H1 (cell line): ENCODE measurements at regions not wholly inside any gene's neighbourhood (a gene's known extent, or its start where the extent isn't known, plus 50 kb on each side); places are given as distances from the start of the nearest gene placed in this dataset.

Experiments
- CTCF ChIA-PET: fragments of 300-600 bp; sonication (Branson Sonifier 250); formaldehyde crosslinking; loops from one replicate; lab custom pipeline; 2021; ENCODE audit not compliant: partially characterized antibody; lab: Charles Lee
- POLR2A ChIA-PET: fragments of 300-600 bp; sonication (Branson Sonifier 250); formaldehyde crosslinking; loops from one replicate; lab custom pipeline; 2021; ENCODE audit warnings: inconsistent platforms; ENCODE audit not compliant: partially characterized antibody; lab: Charles Lee
- DNase-seq, 2 experiments: peaks; one replicate each; pipeline versions ENCODE4 v3.0.0 to v3.0.0-alpha.2; 2010 to 2022; ENCODE audit warnings: low spot score in 2 of 2, low read depth in 1 of 2, mixed read lengths in 1 of 2
- FAIRE-seq: peaks from 2 replicates; lab custom pipeline; 2011; peaks lifted over from hg19 to GRCh38; lab: Jason Lieb, UNC
- H2AFZ ChIP-seq: 2 replicates; pipeline ENCODE4 v1.8.1; 2012; ENCODE audit warnings: low read length, inconsistent platforms
- H2AK5ac ChIP-seq: 2 replicates; pipeline ENCODE4 v1.6.1; 2013; ENCODE audit warnings: low read depth, low read length
- H2BK120ac ChIP-seq: replicated peaks from 2 replicates; pipeline ENCODE3; 2013; ENCODE audit warnings: low read depth, low read length, inconsistent platforms
- H2BK12ac ChIP-seq: 2 replicates; pipeline ENCODE4 v1.6.1; 2013; ENCODE audit warnings: low read depth, low read length
- H2BK15ac ChIP-seq: 2 replicates; pipeline ENCODE4 v1.6.1; 2013; ENCODE audit warnings: low read length
- H2BK20ac ChIP-seq: 2 replicates; pipeline ENCODE4 v1.6.1; 2013; ENCODE audit warnings: low read length
- H2BK5ac ChIP-seq: 2 replicates; pipeline ENCODE4 v1.6.1; 2013; ENCODE audit warnings: low read depth, low read length
- H3K14ac ChIP-seq: 2 replicates; pipeline ENCODE4 v1.6.1; 2013; ENCODE audit warnings: inconsistent platforms; ENCODE audit not compliant: insufficient read length
- H3K18ac ChIP-seq: 2 replicates; pipeline ENCODE4 v1.6.1; 2013; ENCODE audit warnings: low read length; ENCODE audit errors: extremely low read depth
- H3K23ac ChIP-seq: 2 replicates; pipeline ENCODE4 v1.6.1; 2013; ENCODE audit warnings: inconsistent platforms; ENCODE audit not compliant: insufficient read length
- H3K23me2 ChIP-seq: 2 replicates; pipeline ENCODE4 v1.6.1; 2013; ENCODE audit warnings: low read depth, low read length
- H3K27ac ChIP-seq: 2 replicates; pipeline ENCODE4 v1.6.1; 2011; ENCODE audit warnings: low read depth, low read length, inconsistent platforms
- H3K27me3 ChIP-seq, 4 experiments: replicated peaks in 1 of 4; 1 replicate in 1 of 4; 2 replicates in 3 of 4; pipeline versions ENCODE4 v1.6.1 to v1.8.1; 2011 to 2013; ENCODE audit warnings: low read length in 3 of 4, mild to moderate bottlenecking in 3 of 4, inconsistent platforms in 2 of 4, mixed read lengths in 2 of 4, moderate library complexity in 1 of 4; ENCODE audit not compliant: control insufficient read depth in 3 of 4, insufficient read depth in 3 of 4; ENCODE audit errors: extremely low read depth in 1 of 4
- H3K36me3 ChIP-seq, 4 experiments: 2 replicates each; pipeline versions ENCODE4 v1.6.1 to v1.8.1; 2011 to 2013; ENCODE audit warnings: mild to moderate bottlenecking in 4 of 4, low read length in 3 of 4, moderate library complexity in 2 of 4, control low read depth in 1 of 4, inconsistent platforms in 1 of 4; ENCODE audit not compliant: insufficient read depth in 4 of 4, control insufficient read depth in 2 of 4
- H3K4ac ChIP-seq: replicated peaks from 2 replicates; pipeline ENCODE3; 2013; ENCODE audit warnings: low read length, low read depth, mixed read lengths, inconsistent platforms; ENCODE audit not compliant: insufficient read length
- H3K4me1 ChIP-seq, 4 experiments: replicated peaks in 1 of 4; 1 replicate in 1 of 4; 2 replicates in 3 of 4; pipeline versions ENCODE4 v1.6.1 to v1.8.1; 2011 to 2013; ENCODE audit warnings: low read length in 3 of 4, inconsistent platforms in 2 of 4, mixed read lengths in 1 of 4; ENCODE audit not compliant: insufficient read depth in 4 of 4, control insufficient read depth in 3 of 4
- H3K4me2 ChIP-seq, 2 experiments: 2 replicates each; pipeline versions ENCODE4 v1.6.1 to v1.8.1; 2011 to 2013; ENCODE audit warnings: low read depth in 2 of 2, low read length in 2 of 2, control low read depth in 1 of 2, inconsistent platforms in 1 of 2, mild to moderate bottlenecking in 1 of 2; ENCODE audit not compliant: insufficient read depth in 1 of 2
- H3K4me3 ChIP-seq, 4 experiments: fragments of 200-600, 300-600 bp in 1 of 4; sonication (generic), shearing (Covaris generic), sonication (Bioruptor Twin) in 1 of 4; 2 replicates each; pipeline versions ENCODE4 v1.5.1 to v1.8.1; 2011 to 2016; ENCODE audit warnings: low read length in 4 of 4, low read depth in 3 of 4, control low read depth in 2 of 4, inconsistent platforms in 2 of 4, mild to moderate bottlenecking in 2 of 4, mixed read lengths in 1 of 4, moderate library complexity in 1 of 4; ENCODE audit not compliant: insufficient read depth in 2 of 4; ENCODE audit errors: extremely low read depth in 1 of 4
- H3K56ac ChIP-seq: replicated peaks from 2 replicates; pipeline ENCODE3; 2013; ENCODE audit warnings: low read depth, mild to moderate bottlenecking, mixed read lengths, low read length, inconsistent platforms; ENCODE audit not compliant: insufficient read length
- H3K79me1 ChIP-seq: 2 replicates; pipeline ENCODE4 v1.6.1; 2013; ENCODE audit warnings: low read depth, low read length, control low read depth
- H3K79me2 ChIP-seq, 2 experiments: 2 replicates each; pipeline versions ENCODE4 v1.6.1 to v1.8.1; 2012 to 2013; ENCODE audit warnings: low read length in 2 of 2, mild to moderate bottlenecking in 2 of 2, inconsistent platforms in 1 of 2; ENCODE audit not compliant: insufficient read depth in 2 of 2, control insufficient read depth in 1 of 2
- H3K9ac ChIP-seq, 4 experiments: replicated peaks in 1 of 4; 1 replicate in 1 of 4; 2 replicates in 3 of 4; pipeline versions ENCODE4 v1.6.1 to v1.8.1; 2011 to 2013; ENCODE audit warnings: low read depth in 3 of 4, low read length in 3 of 4, control low read depth in 2 of 4, mild to moderate bottlenecking in 2 of 4, moderate library complexity in 2 of 4, inconsistent platforms in 1 of 4; ENCODE audit errors: extremely low read depth in 1 of 4
- H3K9me3 ChIP-seq, 2 experiments: 2 replicates each; pipeline versions ENCODE4 v1.6.1 to v1.8.1; 2012 to 2013; ENCODE audit warnings: mild to moderate bottlenecking in 2 of 2, moderate library complexity in 2 of 2, control low read depth in 1 of 2, inconsistent platforms in 1 of 2, low read depth in 1 of 2, low read length in 1 of 2, mixed read lengths in 1 of 2; ENCODE audit not compliant: insufficient read depth in 2 of 2
- H4K20me1 ChIP-seq, 2 experiments: replicated peaks in 1 of 2; 2 replicates each; pipeline versions ENCODE3 to v1.8.1; 2011 to 2013; ENCODE audit warnings: inconsistent platforms in 2 of 2, low read length in 2 of 2, mild to moderate bottlenecking in 1 of 2; ENCODE audit not compliant: insufficient read depth in 2 of 2, control insufficient read depth in 1 of 2
- H4K5ac ChIP-seq: 2 replicates; pipeline ENCODE4 v1.6.1; 2013; ENCODE audit warnings: low read length, low read depth, mixed read lengths, inconsistent platforms; ENCODE audit not compliant: insufficient read length
- H4K8ac ChIP-seq: 2 replicates; pipeline ENCODE4 v1.8.0; 2013; ENCODE audit warnings: mild to moderate bottlenecking, moderate library complexity, low read length, inconsistent platforms; ENCODE audit not compliant: insufficient read depth; ENCODE audit errors: extremely low read depth
- H4K91ac ChIP-seq: replicated peaks from 2 replicates; pipeline ENCODE3; 2013; ENCODE audit warnings: low read length, mixed read lengths, inconsistent platforms; ENCODE audit not compliant: insufficient read length
- CHD2 ChIP-seq: IDR thresholded peaks from 2 replicates; pipeline ENCODE4 v1.6.1; 2012; ENCODE audit warnings: low read length, improper control_type of control experiment
- GABPA ChIP-seq: IDR thresholded peaks from 2 replicates; pipeline ENCODE4 v1.6.1; 2011; ENCODE audit warnings: mild to moderate bottlenecking, low read length, moderate library complexity, borderline replicate concordance; ENCODE audit not compliant: insufficient read depth
- POLR2A ChIP-seq, 2 experiments: IDR thresholded peaks; 1 replicate in 1 of 2; 2 replicates in 1 of 2; pipeline ENCODE4 v1.6.1; 2011; ENCODE audit warnings: low read depth in 2 of 2, low read length in 2 of 2, mild to moderate bottlenecking in 2 of 2; ENCODE audit errors: control extremely low read depth in 1 of 2
- POU5F1 ChIP-seq: IDR thresholded peaks from 2 replicates; pipeline ENCODE4 v1.6.1; 2011; ENCODE audit warnings: low read depth, mild to moderate bottlenecking, low read length, moderate library complexity
- RNF2 ChIP-seq: fragments of 200-900, 300-1000 bp; sonication (generic); IDR thresholded peaks from 2 replicates; pipeline ENCODE4 v1.7.1; 2016; ENCODE audit warnings: borderline replicate concordance, low read depth, mild to moderate bottlenecking, antibody characterized with exemption, low read length; ENCODE audit not compliant: poor library complexity, severe bottlenecking; ENCODE audit errors: missing control alignments
- RXRA ChIP-seq: IDR thresholded peaks from 2 replicates; pipeline ENCODE4 v1.6.1; 2011; ENCODE audit warnings: low read depth, mild to moderate bottlenecking, low read length, moderate library complexity; ENCODE audit not compliant: insufficient read depth
- SP2 ChIP-seq: IDR thresholded peaks from 2 replicates; pipeline ENCODE4 v1.6.1; 2012; ENCODE audit warnings: mild to moderate bottlenecking, low read length, inconsistent platforms
- WGBS, 2 experiments: shearing (Covaris generic) in 1 of 2; methylation state at CpG; one replicate each; pipeline versions ENCODE4 v1.1.6 to v1.1.7; 2013 to 2015; ENCODE audit warnings: low lambda C conversion rate in 2 of 2, mixed read lengths in 2 of 2, inconsistent platforms in 1 of 2, low coverage in 1 of 2, missing lambda C conversion rate in 1 of 2; ENCODE audit not compliant: insufficient replicate concordance in 2 of 2, insufficient coverage in 1 of 2, insufficient read length in 1 of 2; ENCODE audit errors: extremely low coverage in 1 of 2, missing lambda C conversion rate in 1 of 2; 5-methylcytosine and 5-hydroxymethylcytosine counted together

DNA sequence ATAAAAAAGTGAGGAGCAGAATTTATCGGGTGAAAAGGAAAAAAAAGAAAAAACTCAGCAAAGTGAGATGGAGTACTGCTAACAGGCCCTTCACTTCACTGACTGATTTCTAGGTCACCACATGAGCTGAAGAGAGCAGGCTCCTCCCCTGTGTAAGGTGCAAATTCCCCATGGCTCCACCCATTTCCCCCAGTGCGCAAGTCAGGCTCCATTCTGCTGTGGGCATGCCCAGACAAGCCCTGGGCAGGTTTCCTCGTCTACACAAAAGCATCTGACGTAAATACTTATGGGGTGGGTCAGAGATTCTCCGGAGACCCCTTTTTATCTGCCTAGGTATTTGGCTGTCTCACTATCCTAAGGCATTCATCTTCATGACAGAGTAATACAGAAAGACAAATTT lies 157.9 kb downstream of the MAGEB5 start:
- Histone ChIP-seq H3K4ac (no peak overlapping the region), H2AFZ (no peak overlapping the region), H3K18ac (no peak overlapping the region), H2BK15ac (no peak overlapping the region), H3K4me1 (no peaks in the 10 kb centered on the region; a peak in 1 of 7 replicates), H3K79me2 (no peaks in the 10 kb centered on the region), H2BK12ac (no peak overlapping the region), H3K4me2 (no peak overlapping the region), H3K14ac (no peak overlapping the region), H3K27ac (no peak overlapping the region), H4K5ac (no peak overlapping the region), H3K4me3 (no peak overlapping the region), H3K23me2 (no peaks in the 10 kb centered on the region), H3K36me3 (no peaks in the 10 kb centered on the region), H4K8ac (no peak overlapping the region), H3K27me3 (no peaks in the 10 kb centered on the region), H3K56ac (no peak overlapping the region), H2AK5ac (no peak overlapping the region), H4K20me1 (no peaks in the 10 kb centered on the region), H3K23ac (no peak overlapping the region), H3K9ac (no peak overlapping the region), H3K79me1 (no peaks in the 10 kb centered on the region), H2BK20ac (no peak overlapping the region), H3K9me3 (no peaks in the 10 kb centered on the region), H2BK5ac (no peak overlapping the region), H2BK120ac (no peak overlapping the region), H4K91ac (no peak overlapping the region)
- ChIA-PET CTCF (no interaction called here), POLR2A (no interaction called here)
- FAIRE-seq: no peak
- no peak for DNase-seq
- 92% methylated on average over 5 of the region's 5 CpGs; no CpG with 5 or more reads in 1 of the 2 experiments for WGBS, 2 experiments
- TF ChIP-seq SP2 (no peak), RNF2 (no peak), RXRA (no peak), POLR2A (IDR thresholded peaks at IDR 0.05; ENCODE audit: control extremely low read depth in 1 of 2, low read depth in 2 of 2, low read length in 2 of 2) (no peak), GABPA (no peak), CHD2 (no peak), POU5F1 (no peak)
